LHCN-M2 (cell line): ENCODE measurements at regions not wholly inside any gene's neighbourhood (a gene's known extent, or its start where the extent isn't known, plus 50 kb on each side); places are given as distances from the start of the nearest gene placed in this dataset.
"Not testable (repeated sequence)": the region's sequence is repeated elsewhere in the genome, so short reads cannot be mapped to it uniquely, and the experiment has no call there.

Experiments
- DNase-seq: peaks from one replicate; pipeline ENCODE4 v3.0.0-alpha.2; 2012; ENCODE audit warnings: low read depth

DNA sequence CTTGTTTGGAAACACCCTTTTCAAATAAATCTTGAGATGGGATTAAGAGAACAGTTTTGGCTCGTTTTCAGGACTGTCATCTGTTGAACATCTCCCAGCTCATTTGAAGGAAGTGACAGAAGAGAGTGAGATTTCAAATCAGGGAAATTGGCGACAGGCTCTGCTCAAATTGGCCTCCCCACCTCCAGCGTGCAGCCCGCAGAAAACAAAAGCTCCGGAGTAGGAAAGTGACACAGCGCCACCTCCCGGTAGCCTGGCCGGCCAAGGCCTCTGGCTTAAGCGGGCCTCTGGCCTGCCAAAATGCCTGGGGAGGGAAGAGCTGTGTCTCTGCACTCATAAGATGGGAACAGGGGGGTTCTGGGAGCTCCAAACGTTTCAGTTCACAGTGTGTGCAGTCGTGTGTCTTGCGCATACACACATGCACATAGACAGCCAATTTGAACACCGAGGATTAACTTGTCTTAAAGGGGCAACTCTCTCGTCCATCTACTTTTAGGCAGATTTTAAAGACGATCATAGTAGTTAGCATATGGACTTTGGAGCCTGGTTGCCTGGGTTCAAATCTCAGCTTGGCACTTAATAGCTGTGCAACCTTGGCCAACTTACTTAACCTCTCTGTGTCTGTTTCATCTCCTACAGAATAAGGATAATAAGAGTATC is 132.7 kb upstream of the RCN1 start:
- peak; percentile 11 for DNase-seq

DNA sequence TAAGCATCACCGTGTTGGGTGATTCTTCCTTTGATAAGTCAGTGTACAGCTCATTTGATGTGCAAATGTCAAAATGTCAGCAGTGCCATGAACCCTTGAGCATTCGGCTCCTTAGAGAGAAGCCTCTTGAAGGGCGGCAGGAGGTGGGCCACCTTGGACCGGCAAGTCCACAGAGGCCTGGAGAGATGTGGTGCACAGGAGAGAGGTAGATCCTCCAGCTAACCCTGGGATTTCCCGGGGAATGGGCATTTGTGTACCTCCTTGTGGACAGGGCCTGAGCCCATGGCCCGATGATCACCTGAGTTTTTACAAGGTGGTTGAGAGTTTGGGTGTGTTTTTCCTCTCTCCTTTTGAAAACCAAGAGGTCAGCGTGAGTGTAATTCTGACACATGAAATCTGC is 133.2 kb upstream of the RCN1 start:
- DNase-seq, result no peak

GRCh38 chr11:31956310-31956709 is 134.6 kb upstream of the RCN1 start:
- peak; percentile 35 for DNase-seq

DNA sequence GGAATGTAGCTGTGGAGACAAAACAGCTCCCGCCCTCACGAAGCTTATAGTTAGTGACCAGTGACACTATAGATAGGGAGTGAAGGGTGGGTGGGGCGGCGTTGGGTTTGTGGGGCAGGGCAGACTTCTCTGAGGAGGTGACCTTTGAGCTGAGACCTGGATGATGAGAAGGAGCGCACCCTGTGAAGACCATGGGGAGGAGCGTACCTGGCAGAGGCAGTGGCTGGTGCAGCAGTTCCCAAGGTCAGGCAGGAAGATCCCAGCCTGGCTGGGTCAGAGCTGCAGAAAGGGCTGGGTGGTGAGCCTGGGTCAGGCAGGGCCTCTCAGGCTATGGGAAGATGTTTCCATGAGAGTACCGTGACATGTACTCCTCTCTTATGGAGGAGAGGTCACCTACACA is 135.0 kb upstream of the RCN1 start:
- DNase-seq, result no peak

DNA sequence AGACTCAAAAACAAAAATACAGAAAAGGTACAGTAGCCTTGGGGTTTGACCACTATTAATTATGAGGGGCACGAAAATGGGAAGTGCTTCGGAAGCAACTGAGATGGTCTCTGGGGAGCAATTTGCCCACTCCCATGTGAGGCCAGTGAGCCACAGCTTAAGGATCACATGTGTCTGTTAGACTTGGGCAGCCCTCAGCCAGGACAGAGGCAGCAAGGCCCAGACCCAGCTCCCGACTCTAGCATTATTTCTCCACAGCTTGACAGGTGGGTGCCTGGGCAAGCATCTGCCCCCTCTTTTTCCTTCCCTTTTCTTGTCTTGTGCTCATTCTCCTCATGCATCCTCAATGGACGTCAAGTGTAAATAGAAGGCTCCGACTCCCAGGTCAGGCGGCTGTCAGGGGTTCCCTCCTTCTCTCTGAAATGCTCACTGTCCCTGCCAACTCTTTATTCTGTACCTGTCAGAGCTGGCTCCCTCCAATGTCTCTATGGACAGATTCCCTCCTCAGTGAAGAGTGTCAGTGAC is 137.0 kb upstream of the RCN1 start:
- no peak for DNase-seq

DNA sequence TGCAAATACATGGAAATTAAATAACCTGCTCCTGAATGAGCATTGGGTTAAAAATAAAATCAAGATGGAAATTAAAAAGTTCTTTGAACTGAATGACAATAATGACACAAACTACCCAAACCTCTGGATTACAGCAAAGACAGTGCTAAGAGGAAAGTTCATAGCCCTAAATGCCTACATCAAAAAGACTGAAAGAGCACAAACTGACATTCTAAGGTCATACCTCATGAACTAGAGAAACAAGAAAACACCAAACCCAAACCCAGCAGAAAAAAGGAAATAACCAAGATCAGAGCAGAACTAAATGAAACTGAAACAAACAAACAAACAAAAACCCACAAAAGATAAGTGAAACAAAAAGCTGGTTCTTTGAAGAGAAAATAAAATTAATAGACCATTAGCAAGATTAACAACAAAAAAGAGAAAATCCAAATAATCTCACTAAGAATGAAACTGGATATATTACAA is 138.6 kb upstream of the PAX6 start:
- DNase-seq, result not testable (repeated sequence)

GRCh38 chr11:31947051-31947450 is 135.9 kb upstream of the PAX6 start:
- DNase-seq, result no peak

GRCh38 chr11:31943056-31943780 is 132.1 kb upstream of the PAX6 start:
- no peak for DNase-seq

DNA sequence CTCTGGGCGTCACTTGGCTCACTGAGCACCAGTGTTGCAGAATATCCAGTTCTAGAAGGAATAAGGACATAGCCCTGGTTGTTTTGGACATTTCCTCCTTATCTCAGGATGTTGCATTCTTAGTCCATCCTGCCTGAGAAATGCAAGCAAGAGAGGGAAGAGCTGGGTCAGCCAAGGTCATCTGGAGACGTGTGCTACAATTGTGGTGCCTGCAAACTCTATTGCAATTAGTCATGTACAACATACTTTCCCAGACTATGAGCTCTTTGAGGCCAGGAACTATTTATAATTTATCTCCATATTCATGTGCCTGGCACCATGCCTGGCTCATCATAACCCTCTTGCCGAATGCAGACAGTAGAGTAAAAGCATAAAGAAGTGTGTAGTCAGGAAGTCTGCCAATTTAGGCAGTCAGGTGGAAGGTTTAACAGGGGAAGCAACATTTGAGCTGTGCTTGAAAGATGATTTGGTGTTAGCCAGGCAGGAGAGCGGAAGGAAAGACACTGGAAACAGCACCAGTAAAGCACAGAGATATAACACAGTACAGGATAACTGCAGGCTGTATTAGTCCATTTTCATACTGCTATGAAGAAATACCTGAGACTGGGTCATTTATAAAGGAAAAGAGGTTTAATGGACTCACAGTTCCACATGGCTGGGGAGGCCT is 129.4 kb upstream of the PAX6 start:
- DNase-seq, result peak; percentile 8

GRCh38 chr11:31939004-31939403 is 127.9 kb upstream of the PAX6 start:
- no peak for DNase-seq

GRCh38 chr11:31936312-31936711 is 125.2 kb upstream of the PAX6 start:
- no peak for DNase-seq

- DNase-seq, result no peak
Observed at GRCh38 chr11:31932879-31933278, 121.8 kb upstream of the PAX6 start.

DNA sequence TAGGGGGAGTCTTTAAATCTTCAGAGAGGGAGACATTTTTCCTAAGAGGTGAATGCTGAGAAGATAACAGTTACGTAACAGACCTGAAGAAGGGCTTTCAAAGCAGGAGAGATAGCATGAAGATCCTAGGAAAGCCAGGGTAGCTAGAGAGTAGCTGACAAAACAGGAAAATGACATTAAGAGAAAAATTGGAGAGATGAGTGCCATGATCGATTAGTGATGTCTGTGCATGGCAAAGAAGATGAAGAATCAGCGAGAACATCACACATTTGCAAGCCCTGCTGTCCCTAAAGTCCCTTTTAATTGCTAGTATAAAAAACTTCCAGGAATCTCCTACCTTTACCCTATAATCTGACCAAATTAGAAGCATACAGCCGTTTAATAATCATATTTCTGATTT is 116.9 kb upstream of the PAX6 start:
- DNase-seq, result no peak

GRCh38 chr11:31926816-31927528 is 115.8 kb upstream of the PAX6 start:
- DNase-seq, result no peak

DNA sequence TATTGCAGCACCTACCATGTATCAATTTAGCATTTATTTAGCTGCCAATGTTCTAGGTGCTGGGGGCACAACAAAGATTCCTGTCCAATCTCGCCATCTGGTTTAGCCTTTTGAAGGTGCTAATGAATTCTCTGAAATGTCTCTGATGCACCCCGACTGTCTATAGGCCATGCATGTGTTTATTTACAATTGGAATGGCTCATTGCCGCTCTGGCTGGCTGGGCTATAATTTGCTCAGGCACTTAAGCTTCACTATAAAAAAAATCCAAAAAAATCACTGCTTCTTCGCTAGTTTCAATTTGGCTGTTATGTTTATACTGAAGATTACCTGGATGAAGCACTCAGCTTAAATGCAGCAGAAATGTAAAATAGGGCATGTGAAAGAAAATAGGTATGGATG is 115.0 kb upstream of the PAX6 start:
- no peak for DNase-seq

GRCh38 chr11:31922450-31922849 is 111.3 kb upstream of the PAX6 start:
- no peak for DNase-seq

- DNase-seq, result peak; percentile 12
Observed at GRCh38 chr11:31921081-31921480, 110.0 kb upstream of the PAX6 start.

GRCh38 chr11:31919175-31919574 is 108.1 kb upstream of the PAX6 start:
- no peak for DNase-seq

- no peak for DNase-seq
Observed at GRCh38 chr11:31915867-31916266, 104.7 kb upstream of the PAX6 start.

DNA sequence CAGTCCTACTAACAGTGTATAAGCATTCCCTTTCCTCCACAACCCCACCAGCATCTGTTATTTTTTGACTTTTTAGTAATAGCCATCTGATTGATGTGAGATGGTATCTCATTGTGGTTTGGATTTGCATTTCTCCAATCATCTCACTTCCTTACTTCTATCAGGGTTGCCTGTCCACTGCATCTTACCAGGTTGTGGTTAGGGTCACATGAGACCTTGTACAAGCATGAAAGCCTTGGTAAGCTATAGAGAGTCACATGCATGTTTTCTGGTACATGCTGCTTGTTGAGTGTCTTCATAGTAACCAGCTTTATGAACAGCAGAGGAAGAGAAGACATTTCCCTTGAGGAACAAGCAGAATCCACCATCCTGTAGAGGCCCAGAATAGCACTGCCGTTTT is 102.9 kb upstream of the PAX6 start:
- DNase-seq, result no peak

GRCh38 chr11:31912808-31913207 is 101.7 kb upstream of the PAX6 start:
- DNase-seq, result no peak
